NCI-H2029 treated with DMSO at 0.1 percent for 48 hours (cell line): ENCODE measurements at regions not wholly inside any gene's neighbourhood (a gene's known extent, or its start where the extent isn't known, plus 50 kb on each side); places are given as distances from the start of the nearest gene placed in this dataset.
A peak's percentile ranks its signal among the peaks of the same experiment; 100 is the strongest.
"Not testable (repeated sequence)": the region's sequence is repeated elsewhere in the genome, so short reads cannot be mapped to it uniquely, and the experiment has no call there.

Experiments used
- DNase-seq: peaks from one replicate; lab custom pipeline; 2025; lab: John Stamatoyannopoulos, UW

GRCh38 chr6:40152196-40152595 is 217.9 kb upstream of the MOCS1 start:
- no peak for DNase-seq

- no peak for DNase-seq
Observed at GRCh38 chr6:40148882-40149573, 214.8 kb upstream of the MOCS1 start.

- DNase-seq = no peak
Observed at GRCh38 chr6:40146902-40147301, 212.6 kb upstream of the MOCS1 start.

GRCh38 chr6:40139447-40139846 is 205.2 kb upstream of the MOCS1 start:
- DNase-seq = no peak

GRCh38 chr6:40138273-40138720 is 204.0 kb upstream of the MOCS1 start:
- DNase-seq = no peak

- DNase-seq = no peak
Observed at GRCh38 chr6:40135491-40136072, 201.3 kb upstream of the MOCS1 start.

GRCh38 chr6:40133981-40134380 is 199.7 kb upstream of the MOCS1 start:
- not testable (repeated sequence) for DNase-seq

GRCh38 chr6:40131675-40132074 is 197.4 kb upstream of the MOCS1 start:
- DNase-seq = no peak

GRCh38 chr6:40128127-40128526 is 193.9 kb upstream of the MOCS1 start:
- no peak for DNase-seq

GRCh38 chr6:40125680-40126394 is 191.6 kb upstream of the MOCS1 start:
- no peak for DNase-seq

- DNase-seq = no peak
Observed at GRCh38 chr6:40124924-40125323, 190.7 kb upstream of the MOCS1 start.

GRCh38 chr6:40116832-40117231 is 182.6 kb upstream of the MOCS1 start:
- peak; percentile 16 for DNase-seq

GRCh38 chr6:40112350-40112749 is 178.1 kb upstream of the MOCS1 start:
- no peak for DNase-seq

- no peak for DNase-seq
Observed at GRCh38 chr6:40108736-40109135, 174.5 kb upstream of the MOCS1 start.

GRCh38 chr6:40106840-40107239 is 172.6 kb upstream of the MOCS1 start:
- no peak for DNase-seq

GRCh38 chr6:40098774-40099173 is 164.5 kb upstream of the MOCS1 start:
- no peak for DNase-seq

- DNase-seq = no peak
Observed at GRCh38 chr6:40097590-40097989, 163.3 kb upstream of the MOCS1 start.

- DNase-seq = no peak
Observed at GRCh38 chr6:40083141-40083920, 149.1 kb upstream of the MOCS1 start.

GRCh38 chr6:40082278-40083043 is 148.2 kb upstream of the MOCS1 start:
- no peak for DNase-seq

- DNase-seq = no peak
Observed at GRCh38 chr6:40077736-40078135, 143.5 kb upstream of the MOCS1 start.

- no peak for DNase-seq
Observed at GRCh38 chr6:40077315-40077714, 143.1 kb upstream of the MOCS1 start.
